Mucosa of descending colon (tissue), 3 donors: ENCODE measurements at regions not wholly inside any gene's neighbourhood (a gene's known extent, or its start where the extent isn't known, plus 50 kb on each side); places are given as distances from the start of the nearest gene placed in this dataset.

Experiments used
- ATAC-seq: fragments of 200-7000 bp; cut with Tn5 transposase; one replicate; pipeline ENCODE4 v1.9.1; 2020; ENCODE audit warnings: mild to moderate bottlenecking, moderate library complexity
- DNase-seq, 3 donors: peaks; one replicate each; pipeline ENCODE4 v3.0.0-alpha.2; 2020
- H3K36me3 ChIP-seq: fragments of 200-600 bp; one replicate; pipeline ENCODE4 v1.8.0; 2021; ENCODE audit warnings: low read depth, mild to moderate bottlenecking
- H3K4me1 ChIP-seq: fragments of 200-600 bp; one replicate; pipeline ENCODE4 v1.8.0; 2021; ENCODE audit warnings: low read depth, mild to moderate bottlenecking
- H3K4me3 ChIP-seq: fragments of 200-600 bp; one replicate; pipeline ENCODE4 v1.8.0; 2021; ENCODE audit warnings: mild to moderate bottlenecking
- H3K9me3 ChIP-seq: fragments of 200-600 bp; one replicate; pipeline ENCODE4 v1.8.0; 2021; ENCODE audit warnings: mild to moderate bottlenecking
- CTCF ChIP-seq: fragments of 200-600 bp; IDR thresholded peaks from one replicate; pipeline ENCODE4 v1.8.0; 2022; ENCODE audit warnings: antibody characterized with exemption, mild to moderate bottlenecking
- intact Hi-C, 2 donors: fragments of 100-400 bp; cut with DNase I in 1 of 2; cut with micrococcal nuclease in 1 of 2; formaldehyde crosslinking; loops; one replicate each; pipeline versions ENCODE4 v1.11.0 to v1.11.1; 2022; cut with DNase I, micrococcal nuclease
- donor health status: DM: no; HTN: no; CAD: no; lungs with moderate emphysema.
- donor health status: DM: no; HTN: no; CAD: no.
- donor health status: DM: no; HTN: yes; CAD: no.

GRCh38 chr2:221198309-221198708 is 373.8 kb downstream of the EPHA4 start:
- DNase-seq, result no peak
- no peaks in the 10 kb centered on the region for H3K36me3 ChIP-seq
- intact Hi-C loops, result no loop called here
- H3K4me1 ChIP-seq, result no peaks in the 10 kb centered on the region
- H3K9me3 ChIP-seq, result no peaks in the 10 kb centered on the region
- no peak overlapping the region for H3K4me3 ChIP-seq
- TF ChIP-seq CTCF, result no peak
- ATAC-seq, result no peak

- Histone ChIP-seq H3K4me1 (no peaks in the 10 kb centered on the region), H3K9me3 (no peaks in the 10 kb centered on the region), H3K36me3 (no peaks in the 10 kb centered on the region), H3K4me3 (no peak overlapping the region)
- TF ChIP-seq CTCF, result no peak
- DNase-seq (no peak), ATAC-seq (no peak)
- intact Hi-C loops, result no loop called here
These were observed 371.8 kb downstream of the EPHA4 start for GRCh38 chr2:221200184-221200839.

GRCh38 chr2:221202431-221202830 is 369.7 kb downstream of the EPHA4 start:
- H3K4me3 ChIP-seq, result no peak overlapping the region
- ATAC-seq (no peak), DNase-seq (no peak)
- H3K9me3 ChIP-seq, result no peaks in the 10 kb centered on the region
- no peaks in the 10 kb centered on the region for H3K36me3 ChIP-seq
- H3K4me1 ChIP-seq, result no peaks in the 10 kb centered on the region
- intact Hi-C loops, result no loop called here
- TF ChIP-seq CTCF, result no peak

DNA sequence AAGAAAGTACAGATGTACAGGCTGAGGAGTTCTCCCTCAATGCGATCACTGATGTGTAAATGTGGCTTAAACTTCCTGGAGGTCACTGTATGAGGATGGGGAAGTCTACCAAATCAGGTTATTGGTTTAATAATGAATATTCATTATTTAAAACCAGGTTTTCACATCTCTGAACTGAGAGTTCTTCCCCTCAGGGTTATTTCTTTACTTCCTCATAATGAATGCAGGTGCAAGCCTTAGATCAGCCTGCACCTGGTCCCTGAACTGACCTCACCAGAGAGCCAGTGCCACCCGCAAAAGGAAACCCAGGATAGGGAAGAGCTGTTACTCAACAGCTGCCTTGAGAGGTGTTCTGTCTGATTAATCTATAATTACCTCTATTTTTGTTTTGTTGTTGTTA is 369.0 kb downstream of the EPHA4 start:
- intact Hi-C loops, result no loop called here
- TF ChIP-seq CTCF, result no peak
- no peaks in the 10 kb centered on the region for H3K9me3 ChIP-seq
- ATAC-seq (peak; percentile 72), DNase-seq (peak in 1 of 3 donors; percentile 8)
- no peak overlapping the region for H3K4me3 ChIP-seq
- no peaks in the 10 kb centered on the region for H3K4me1 ChIP-seq
- no peaks in the 10 kb centered on the region for H3K36me3 ChIP-seq

- H3K4me3 ChIP-seq, result no peak overlapping the region
- no peaks in the 10 kb centered on the region for H3K9me3 ChIP-seq
- H3K4me1 ChIP-seq, result no peaks in the 10 kb centered on the region
- ATAC-seq, result no peak
- intact Hi-C loops, result no loop called here
- H3K36me3 ChIP-seq, result no peaks in the 10 kb centered on the region
- TF ChIP-seq CTCF, result no peak
- DNase-seq, result peak in 1 of 3 donors; percentile 48
These were observed 368.2 kb downstream of the EPHA4 start for GRCh38 chr2:221203856-221204255.

- ATAC-seq (peak; percentile 69), DNase-seq (peak in 1 of 3 donors; percentile 17)
- Histone ChIP-seq H3K9me3 (no peaks in the 10 kb centered on the region), H3K4me1 (no peaks in the 10 kb centered on the region), H3K36me3 (no peaks in the 10 kb centered on the region), H3K4me3 (no peak overlapping the region)
- intact Hi-C loops, result no loop called here
- no peak for TF ChIP-seq CTCF
These were observed 367.4 kb downstream of the EPHA4 start for GRCh38 chr2:221204699-221205098.
